Erythroblast (primary cell): ENCODE measurements at regions not wholly inside any gene's neighbourhood (a gene's known extent, or its start where the extent isn't known, plus 50 kb on each side); places are given as distances from the start of the nearest gene placed in this dataset.

Source experiments
- DNase-seq, 2 experiments: peaks; one replicate each; lab custom pipeline; 2025; lab: John Stamatoyannopoulos, UW
- GATA1 ChIP-seq: IDR thresholded peaks from 2 replicates; pipeline ENCODE4 v1.6.1; 2011; ENCODE audit warnings: low read depth, mild to moderate bottlenecking, control low read depth, low read length, moderate library complexity
- POLR2A ChIP-seq: IDR thresholded peaks from 2 replicates; pipeline ENCODE4 v1.6.1; 2011; ENCODE audit warnings: mild to moderate bottlenecking, low read length

- DNase-seq: no peak
These were observed 260.0 kb downstream of the EBLN2 start for GRCh38 chr3:73321286-73321999.

DNA sequence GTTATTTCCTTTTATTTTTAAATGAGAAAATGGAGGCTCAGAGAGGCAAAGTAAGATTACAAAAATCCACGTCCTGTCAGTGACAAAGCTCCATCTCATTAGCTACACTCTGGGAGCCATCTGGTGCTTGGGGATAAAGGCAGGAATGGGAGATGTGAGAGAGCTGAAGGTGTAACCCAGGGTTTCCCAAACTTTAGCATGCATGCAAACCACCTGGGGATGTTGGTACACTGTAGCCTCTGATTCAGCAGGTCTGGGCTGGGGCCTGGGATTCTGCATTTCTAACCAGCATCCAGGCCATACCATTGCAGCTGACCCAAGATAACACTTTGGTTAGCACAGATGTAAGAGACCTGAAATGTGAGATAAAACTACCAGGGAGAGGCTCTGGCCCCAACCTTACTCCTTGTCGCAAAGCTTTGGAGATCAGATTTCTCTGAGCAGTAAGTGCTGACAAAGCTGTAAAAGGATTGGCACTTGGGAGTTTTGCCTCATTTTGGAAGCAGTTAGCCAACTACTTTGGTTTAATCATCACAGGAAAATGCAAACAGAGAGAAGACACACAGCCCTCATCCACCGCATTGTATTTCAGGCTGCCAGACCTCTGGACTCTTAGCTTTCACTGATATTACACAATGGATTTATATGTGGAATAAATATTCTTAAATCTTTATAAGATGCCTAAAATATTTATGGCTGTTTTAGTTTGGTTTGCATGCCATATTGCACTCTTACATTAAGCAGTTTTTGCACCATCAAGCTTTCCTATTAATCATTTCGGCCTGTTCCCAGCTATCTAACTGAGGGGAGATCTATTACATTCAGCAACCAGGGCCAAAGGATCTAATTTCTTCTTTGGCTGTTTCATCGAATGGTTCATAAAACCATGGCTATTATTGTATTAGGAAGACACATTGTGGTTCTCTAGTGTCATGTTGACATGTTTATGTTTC is 263.0 kb downstream of the EBLN2 start:
- DNase-seq: no peak
- TF ChIP-seq GATA1 (no peak), POLR2A (no peak)

More at GRCh38 chr3:73321286-73321999, 260.0 kb downstream of the EBLN2 start:
- TF ChIP-seq POLR2A (no peak), GATA1 (no peak)

GRCh38 chr3:73326396-73326795 is 264.9 kb downstream of the EBLN2 start:
- no peak for DNase-seq
- TF ChIP-seq GATA1 (no peak), POLR2A (no peak)

DNA sequence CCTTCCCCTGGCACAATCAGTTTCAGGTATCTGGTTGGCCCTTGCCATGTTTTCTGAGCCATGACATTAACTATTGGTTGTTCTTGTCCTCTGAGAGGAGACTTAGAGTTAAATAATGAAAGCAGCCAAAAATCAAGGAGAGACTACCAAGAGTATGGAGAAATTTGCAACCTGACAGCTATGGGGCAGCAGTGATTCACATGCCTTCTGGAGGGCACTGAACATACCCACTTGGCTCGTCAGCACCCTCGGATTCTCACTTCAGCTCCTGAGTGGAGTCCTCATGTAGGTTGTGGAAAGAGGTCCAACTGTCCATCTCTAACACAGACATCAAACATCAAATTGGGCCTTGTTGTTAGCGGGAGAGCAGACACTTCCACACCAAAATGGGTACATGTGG is 265.6 kb downstream of the EBLN2 start:
- no peak for TF ChIP-seq GATA1
- DNase-seq: no peak
